HG02970 (cell line): ENCODE measurements at regions not wholly inside any gene's neighbourhood (a gene's known extent, or its start where the extent isn't known, plus 50 kb on each side); places are given as distances from the start of the nearest gene placed in this dataset.
"Not testable (repeated sequence)": the region's sequence is repeated elsewhere in the genome, so short reads cannot be mapped to it uniquely, and the experiment has no call there.

Experiments used
- ATAC-seq: cut with Tn5 transposase; IDR thresholded peaks from one replicate; pipeline ENCODE4 v1.9.1; 2021; ENCODE audit warnings: mild to moderate bottlenecking, moderate library complexity, moderate number of reproducible peaks; ENCODE audit not compliant: unreplicated experiment, low FRiP score

DNA sequence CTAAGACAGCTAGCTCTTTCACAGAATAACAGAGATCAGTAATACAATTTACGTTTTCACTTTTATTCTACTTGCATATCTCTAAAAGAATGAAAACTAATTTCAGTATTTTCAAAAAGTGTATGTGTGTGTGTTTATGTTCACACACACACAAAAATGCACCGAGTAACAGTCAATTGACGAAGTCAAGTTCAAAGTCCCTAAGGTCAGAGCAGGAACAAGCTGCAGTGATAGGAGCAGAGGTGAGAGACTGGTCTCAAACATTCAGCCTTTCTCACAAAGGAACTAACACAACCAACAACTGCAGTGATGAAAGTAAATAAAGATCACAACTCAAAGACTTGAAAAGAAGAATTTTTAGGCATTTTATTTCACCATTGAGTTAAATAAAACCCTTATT, 429.7 kb downstream of the C12orf50 start:
- no peak for ATAC-seq

DNA sequence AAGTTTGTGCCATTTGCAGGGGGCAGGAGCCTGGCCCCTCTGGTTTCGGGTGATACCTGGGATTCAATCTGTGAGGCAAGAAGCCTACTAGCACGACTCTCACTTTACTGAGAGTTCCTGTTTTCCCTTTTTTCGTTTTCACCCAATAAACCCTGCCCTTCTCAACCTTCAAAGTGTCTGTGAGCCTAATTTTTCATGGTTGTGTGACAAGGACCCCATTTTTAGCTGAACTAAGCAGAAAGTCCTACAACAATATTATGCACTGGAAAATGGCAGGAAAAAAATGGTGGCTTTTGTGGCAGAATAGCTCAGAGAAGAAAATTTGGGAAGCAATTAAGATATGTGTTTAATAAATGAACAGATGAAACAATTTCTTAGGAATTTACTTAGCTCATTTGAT, 432.1 kb downstream of the C12orf50 start:
- no peak for ATAC-seq

- no peak for ATAC-seq
Observed at GRCh38 chr12:87596636-87597035, 432.6 kb downstream of the C12orf50 start.

- no peak for ATAC-seq
Observed at GRCh38 chr12:87596134-87596533, 433.1 kb downstream of the C12orf50 start.

DNA sequence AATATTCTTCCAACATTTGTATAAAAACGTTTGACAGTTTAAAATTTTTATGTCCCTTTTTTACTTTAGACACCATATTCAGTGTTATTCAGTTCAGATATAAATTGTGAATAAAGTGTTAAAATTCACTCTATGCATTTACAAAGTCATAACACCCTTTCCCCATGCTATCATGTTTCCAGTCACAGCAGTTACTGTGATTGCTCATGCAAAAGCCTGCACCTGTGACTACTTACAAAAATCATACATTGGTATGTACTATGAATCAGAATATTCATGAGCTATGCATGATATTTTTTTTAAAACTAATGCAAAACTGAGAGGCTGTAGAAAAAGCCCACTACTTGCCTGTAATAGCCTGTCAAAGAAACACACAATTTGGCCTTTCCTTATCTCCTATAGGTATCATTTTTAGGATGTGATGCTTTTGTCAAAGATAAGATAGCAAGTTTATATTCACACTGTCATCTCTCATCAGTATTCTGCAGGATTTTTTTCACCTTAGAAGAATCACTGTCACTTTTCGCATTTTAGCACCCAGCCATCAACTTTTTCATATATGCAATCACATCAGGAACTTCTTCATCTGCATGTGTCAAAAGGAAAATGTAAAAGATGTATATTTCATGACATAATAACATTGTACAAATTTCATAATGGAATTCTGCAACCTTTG, 443.2 kb downstream of the C12orf50 start:
- no peak for ATAC-seq

DNA sequence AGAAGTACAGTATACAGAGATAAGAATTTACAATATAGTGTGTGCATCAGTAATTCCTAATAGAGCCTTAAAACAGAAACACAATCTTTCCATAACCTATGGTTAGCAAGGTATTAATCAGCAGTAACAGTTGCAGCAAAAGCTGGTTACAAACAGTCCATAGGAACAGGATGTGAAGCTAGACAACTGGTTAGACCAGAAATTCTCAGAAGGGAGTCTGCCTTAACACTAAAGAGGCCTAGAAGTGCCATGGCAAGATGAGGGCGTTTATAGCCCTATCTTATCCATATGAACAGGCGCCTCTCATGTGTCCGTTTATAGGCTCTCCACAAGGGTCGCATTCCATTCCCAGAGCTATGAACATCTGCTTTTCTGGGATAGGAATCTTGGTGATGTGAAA, 450.1 kb downstream of the C12orf50 start:
- not testable (repeated sequence) for ATAC-seq

DNA sequence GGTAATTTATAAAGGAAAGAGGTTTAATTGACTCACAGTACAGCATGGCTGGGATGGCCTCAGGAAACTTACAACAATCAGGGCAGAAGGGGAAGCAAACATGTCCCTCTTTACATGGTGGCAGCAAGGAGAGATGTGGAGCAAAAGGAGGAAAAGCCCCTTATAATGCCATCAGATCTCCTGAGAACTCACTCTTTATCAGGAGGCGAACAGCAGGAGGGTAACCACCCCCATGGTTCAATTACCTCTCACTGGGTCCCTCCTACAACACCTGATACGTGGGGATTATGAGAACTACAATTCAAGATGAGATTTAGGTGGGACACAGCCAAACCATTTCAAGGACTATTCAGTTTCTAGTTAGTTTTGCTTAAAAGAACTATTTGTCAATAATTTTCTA, 453.3 kb downstream of the C12orf50 start:
- no peak for ATAC-seq

DNA sequence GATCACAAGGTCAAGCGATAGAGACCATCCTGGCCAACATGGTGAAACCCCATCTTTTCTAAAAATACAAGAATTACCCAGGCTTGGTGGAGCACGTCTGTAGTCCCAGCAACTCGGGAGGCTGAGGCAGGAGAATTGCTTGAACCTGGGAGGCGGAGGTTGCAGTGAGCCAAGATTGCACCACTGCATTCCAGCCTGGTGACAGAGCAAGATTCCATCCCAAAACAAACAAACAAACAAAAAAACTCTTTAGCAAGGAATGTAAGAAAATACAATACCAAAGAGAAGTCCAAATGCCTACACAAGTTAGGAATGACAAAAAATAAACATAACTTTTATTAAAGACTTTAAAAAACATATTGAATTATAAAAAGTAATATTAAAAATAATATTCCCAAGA, 462.3 kb downstream of the C12orf50 start:
- not testable (repeated sequence) for ATAC-seq

DNA sequence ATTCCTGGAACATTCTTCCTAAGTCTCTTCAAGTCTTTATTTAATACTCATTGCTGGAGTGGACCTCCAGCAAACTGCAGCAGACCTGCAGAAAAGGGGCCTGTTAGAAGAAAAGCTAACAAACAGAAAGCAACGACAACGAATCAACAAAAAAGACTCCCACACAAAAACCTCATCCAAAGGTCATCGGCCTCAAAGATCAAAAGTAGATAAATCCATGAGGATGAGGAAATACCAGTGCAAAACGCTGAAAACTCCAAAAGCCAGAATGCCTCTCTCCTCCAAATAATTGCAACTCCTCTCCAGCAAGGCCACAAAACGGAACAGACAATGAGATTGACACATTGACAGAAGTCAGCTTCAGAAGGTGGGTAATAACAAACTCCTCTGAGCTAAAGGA, 472.2 kb downstream of the C12orf50 start:
- no peak for ATAC-seq

- ATAC-seq = not testable (repeated sequence)
Observed at GRCh38 chr12:87531213-87531612, 498.0 kb downstream of the C12orf50 start.

DNA sequence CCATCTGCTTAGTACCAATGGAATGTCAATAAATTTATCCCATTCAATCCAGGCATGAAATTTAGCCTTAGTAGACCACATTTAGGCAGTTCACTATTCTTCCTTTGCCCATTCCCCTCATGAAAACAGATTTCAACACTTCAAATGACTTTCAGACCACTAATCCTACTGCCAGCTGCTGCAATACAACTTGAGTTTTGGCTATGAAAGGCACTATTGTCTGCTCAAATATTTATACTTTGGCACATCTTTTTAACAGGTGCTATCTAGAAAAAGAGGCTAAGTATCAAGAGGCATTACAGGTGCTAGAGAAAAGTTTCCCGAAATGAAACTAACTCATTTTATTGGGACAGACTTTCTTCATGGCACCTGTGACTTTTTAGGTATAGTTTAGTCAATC, 499.8 kb downstream of the C12orf50 start:
- no peak for ATAC-seq

- no peak for ATAC-seq
Observed at GRCh38 chr12:87520968-87521367, 508.2 kb downstream of the C12orf50 start.

DNA sequence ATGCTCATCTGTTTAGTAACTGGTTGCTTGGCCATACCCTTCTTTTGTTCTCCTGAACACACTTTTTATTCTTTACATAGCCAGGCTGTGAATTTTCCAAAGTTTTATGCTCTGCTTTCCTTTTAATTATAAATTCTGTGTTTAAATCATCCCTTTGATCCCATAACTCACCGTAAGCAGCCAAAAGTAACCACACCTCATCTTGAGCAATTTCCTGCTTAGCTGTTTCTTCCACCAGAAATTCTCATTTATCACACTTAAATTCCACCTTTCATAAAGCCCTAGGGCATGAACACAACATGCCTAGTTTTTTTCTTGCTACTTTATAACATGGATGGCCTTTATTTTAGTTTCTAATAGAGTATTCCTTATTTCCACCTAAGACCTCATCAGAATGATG, 510.7 kb downstream of the C12orf50 start:
- no peak for ATAC-seq

DNA sequence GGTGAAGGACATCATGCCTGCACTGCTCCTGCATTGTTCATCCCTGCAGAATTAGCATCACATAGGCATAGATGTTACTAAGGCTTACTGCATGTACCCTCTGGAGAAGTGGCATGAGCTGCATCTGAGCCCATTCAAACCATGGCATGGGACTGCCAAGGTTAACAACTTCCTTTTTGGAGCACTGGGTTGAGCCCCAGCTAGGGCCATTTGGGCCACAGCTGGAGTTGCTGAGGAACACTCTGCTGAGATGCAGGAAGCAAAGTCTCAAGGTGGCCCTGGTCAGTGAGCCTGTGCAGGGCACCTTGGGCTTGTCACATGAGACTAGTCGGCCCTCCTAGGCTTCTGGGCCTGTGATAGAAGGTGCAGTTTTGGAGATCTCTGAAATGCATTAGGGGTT, 511.2 kb downstream of the C12orf50 start:
- ATAC-seq = no peak

DNA sequence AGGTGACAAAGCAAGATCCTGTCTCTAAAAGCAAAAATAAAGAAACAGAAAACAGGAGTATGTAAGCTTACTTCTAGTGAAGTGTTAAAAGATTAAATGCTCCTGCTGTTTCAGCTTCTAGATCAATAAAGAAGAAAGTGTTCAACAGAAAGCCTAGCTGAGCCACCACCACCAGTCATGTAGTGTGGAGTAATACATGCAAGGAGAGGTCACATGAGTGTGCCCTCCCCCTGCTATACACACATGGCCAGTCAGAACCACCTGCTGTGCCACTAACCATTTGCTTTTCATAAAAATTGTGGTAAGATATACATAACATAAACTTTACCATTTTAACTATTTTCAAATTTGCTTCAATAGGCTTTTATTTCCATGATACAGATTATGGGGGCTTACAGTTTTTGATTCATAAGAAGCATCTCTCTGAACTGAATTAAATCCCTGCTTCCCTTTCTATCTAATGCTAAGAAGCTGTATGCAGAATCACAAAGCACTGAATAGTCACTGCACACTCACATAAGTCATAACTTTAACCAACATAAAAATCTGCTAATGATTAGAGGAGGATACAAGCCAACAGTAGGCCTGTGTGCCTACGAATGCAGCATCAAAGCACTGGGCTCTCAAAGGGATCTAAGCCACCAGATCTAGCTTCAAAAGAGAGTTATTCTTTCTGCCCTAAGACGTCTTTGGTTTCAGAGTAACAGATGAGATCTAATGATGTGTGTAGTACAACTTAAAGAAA, 515.5 kb downstream of the C12orf50 start:
- no peak for ATAC-seq

GRCh38 chr12:87511371-87511770, 517.8 kb downstream of the C12orf50 start:
- ATAC-seq = no peak

DNA sequence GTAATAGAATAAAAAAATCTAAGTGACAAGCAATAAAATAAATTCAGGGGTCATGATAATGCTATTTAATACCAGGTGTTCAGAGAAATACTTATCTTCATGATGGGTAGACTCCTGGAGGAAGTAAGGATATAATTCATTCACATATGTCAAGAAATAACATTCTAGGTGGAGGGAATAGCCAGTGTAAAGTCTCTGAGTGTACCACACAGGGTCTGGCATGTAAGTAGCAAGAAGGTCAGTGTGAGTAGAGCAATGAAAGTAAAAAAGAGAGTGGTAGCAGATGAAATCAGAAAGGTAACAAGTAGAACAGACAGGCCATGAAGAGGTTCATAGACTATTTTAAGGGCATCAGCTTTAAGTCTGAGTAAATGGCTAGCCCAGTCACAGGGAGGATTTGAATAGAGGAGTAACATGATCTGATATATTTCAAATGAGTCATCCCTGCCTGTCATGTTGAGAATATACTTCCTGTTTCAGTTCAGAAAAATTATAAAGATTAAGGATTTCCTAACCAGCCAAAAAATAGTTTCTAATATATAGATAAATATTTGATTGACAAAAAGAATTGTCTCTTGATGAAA, 519.9 kb downstream of the C12orf50 start:
- ATAC-seq = no peak

GRCh38 chr12:87491598-87491997, 537.6 kb downstream of the C12orf50 start:
- no peak for ATAC-seq

GRCh38 chr12:87491089-87491488, 538.1 kb downstream of the C12orf50 start:
- no peak for ATAC-seq

- ATAC-seq = no peak
Observed at GRCh38 chr12:87469295-87469694, 559.9 kb downstream of the C12orf50 start.

GRCh38 chr12:87467936-87468335, 561.3 kb downstream of the C12orf50 start:
- no peak for ATAC-seq

DNA sequence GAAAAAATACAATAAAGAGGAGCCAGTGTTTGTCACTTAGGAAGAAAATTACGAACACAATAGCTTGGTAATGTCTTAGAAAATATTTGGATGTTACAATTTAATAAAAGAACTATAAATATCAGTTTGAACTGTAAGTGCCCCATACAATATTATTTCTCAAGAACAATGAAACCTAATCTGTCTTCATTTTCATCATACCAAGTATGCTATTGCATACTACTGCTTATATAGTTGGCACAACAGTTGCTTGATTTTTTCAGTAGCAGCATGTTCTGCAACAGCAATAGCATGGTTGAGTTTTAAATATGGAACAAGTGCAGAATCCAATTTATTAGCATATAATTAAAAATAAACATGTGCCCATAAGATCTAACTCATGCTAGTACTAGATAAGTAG, 564.6 kb downstream of the C12orf50 start:
- ATAC-seq = no peak
